NOMO-1 treated with dmso at 0.1 percent for 144 hours (cell line): ENCODE measurements at regions not wholly inside any gene's neighbourhood (a gene's known extent, or its start where the extent isn't known, plus 50 kb on each side); places are given as distances from the start of the nearest gene placed in this dataset.
"Not testable (repeated sequence)": the region's sequence is repeated elsewhere in the genome, so short reads cannot be mapped to it uniquely, and the experiment has no call there.

ENCODE experiments used
- DNase-seq: peaks from one replicate; lab custom pipeline; 2025; ENCODE audit not compliant: unreplicated experiment; lab: John Stamatoyannopoulos, UW

- DNase-seq = not testable (repeated sequence)
These were observed 51.0 kb downstream of the NPIPB11 start for GRCh38 chr16:29355339-29356059.

GRCh38 chr16:29354449-29354848 is 52.1 kb downstream of the NPIPB11 start:
- DNase-seq = not testable (repeated sequence)

DNA sequence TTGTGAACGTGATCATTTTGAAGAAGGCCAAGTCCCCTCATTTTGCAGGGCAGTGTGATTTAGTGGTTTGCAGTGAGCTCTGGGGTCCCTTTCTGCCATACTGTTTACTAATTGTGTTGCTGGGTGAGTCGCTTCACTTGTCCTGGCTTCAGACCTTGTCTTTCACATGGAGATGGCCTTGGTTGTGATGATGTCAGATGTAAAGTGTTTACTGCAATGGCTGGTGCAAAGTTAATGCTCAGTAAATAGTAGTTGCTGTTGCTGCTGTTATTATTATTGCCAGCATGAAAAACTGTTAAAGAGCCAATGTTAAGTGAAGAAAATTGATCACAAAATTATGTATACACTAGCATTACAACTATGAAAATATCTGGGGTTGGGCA is 53.9 kb downstream of the NPIPB11 start:
- DNase-seq = not testable (repeated sequence)

GRCh38 chr16:29351970-29352616 is 54.4 kb downstream of the NPIPB11 start:
- not testable (repeated sequence) for DNase-seq

DNA sequence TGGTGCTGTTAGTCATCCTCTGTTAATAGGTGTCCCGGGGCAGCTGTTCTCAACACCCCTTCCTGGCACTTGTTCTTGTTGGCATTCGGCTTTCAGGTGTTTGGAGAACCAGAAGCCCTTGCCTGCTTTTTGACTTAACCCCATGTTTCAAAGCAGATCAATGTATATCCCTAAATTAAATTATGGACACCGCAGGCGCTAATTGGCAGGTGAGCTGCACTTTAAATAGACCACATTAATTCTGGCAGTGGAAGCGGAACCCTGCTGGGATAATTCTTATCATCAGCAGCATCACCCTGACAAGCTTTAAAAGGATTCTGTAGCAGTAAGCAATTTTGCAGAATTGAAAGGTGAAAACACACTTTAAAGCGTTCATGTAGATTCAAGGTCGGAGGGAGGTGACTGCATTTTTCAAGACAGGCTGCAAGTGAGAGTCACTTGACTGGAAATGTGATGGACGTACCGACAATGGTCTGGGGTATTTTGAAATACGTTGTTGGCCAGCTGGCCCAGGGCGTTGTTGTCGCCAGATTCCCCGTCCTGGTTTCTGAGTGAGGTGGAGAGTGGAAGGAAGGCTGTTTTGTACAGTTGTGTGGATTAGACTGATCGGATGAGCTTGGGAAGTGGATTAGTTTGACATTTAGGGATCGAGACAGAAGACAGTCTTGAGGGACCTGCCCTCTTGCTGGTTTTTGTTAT is 55.1 kb downstream of the NPIPB11 start:
- DNase-seq = not testable (repeated sequence)

GRCh38 chr16:29349966-29350365 is 56.5 kb downstream of the NPIPB11 start:
- not testable (repeated sequence) for DNase-seq

GRCh38 chr16:29348748-29349147 is 57.8 kb downstream of the NPIPB11 start:
- DNase-seq = not testable (repeated sequence)

- DNase-seq = not testable (repeated sequence)
These were observed 58.3 kb downstream of the NPIPB11 start for GRCh38 chr16:29348123-29348690.

- DNase-seq = not testable (repeated sequence)
These were observed 59.5 kb downstream of the NPIPB11 start for GRCh38 chr16:29346796-29347580.

DNA sequence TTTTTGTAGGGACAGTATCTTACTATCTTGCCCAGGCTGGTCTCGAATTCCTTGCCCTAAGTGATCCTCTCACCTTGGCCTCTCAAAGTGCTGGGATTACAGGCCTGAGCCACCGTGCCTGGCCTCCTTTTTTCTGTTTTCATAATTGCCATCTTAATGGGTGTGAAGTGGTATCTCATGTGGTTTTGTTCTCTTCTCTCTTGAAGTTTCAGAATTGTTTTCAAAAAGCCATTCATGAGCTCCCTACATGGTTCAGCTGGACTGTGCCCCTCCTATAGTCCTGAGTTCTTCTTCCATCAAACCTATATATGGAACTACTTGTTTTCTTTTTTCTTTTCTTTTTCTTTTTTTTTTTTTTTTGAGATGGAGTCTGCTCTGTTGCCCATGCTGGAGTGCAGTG is 60.3 kb downstream of the NPIPB11 start:
- DNase-seq = not testable (repeated sequence)

GRCh38 chr16:29342937-29343336 is 63.6 kb downstream of the NPIPB11 start:
- DNase-seq = not testable (repeated sequence)

DNA sequence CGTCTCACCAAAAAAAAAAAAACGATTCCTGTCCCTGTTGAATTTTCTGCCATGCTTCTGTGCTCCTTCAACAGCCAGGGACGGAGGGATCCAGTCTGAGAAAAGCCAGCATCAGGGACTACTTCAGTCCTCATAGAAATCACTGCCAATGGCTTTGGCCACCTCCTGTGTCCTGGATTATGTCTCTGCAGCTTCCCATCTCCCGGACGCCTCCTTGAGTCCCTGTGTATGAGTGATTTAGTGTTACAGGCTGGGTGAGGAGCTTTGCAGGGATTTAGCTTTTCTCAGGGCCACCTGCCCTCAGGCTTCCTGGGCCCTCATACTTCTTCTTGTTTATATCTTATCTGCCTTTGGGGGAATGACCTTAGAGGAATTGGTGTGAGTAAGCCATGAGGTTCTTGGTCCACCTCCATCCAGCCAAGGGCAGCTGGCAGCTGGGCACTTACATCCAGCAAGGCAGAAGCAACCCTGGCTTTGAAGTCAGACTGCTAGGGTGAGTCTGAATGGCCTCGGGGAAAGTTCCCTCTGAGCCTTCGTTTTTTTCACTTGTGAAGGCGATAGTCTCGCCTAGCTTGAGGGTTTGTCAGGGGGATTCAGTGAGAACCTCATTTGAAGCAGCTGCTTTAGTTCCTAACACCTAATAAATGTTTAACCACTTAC is 65.6 kb downstream of the NPIPB11 start:
- not testable (repeated sequence) for DNase-seq

- not testable (repeated sequence) for DNase-seq
These were observed 66.3 kb downstream of the NPIPB11 start for GRCh38 chr16:29340235-29340634.

GRCh38 chr16:29338821-29339700 is 67.5 kb downstream of the NPIPB11 start:
- DNase-seq = not testable (repeated sequence)

DNA sequence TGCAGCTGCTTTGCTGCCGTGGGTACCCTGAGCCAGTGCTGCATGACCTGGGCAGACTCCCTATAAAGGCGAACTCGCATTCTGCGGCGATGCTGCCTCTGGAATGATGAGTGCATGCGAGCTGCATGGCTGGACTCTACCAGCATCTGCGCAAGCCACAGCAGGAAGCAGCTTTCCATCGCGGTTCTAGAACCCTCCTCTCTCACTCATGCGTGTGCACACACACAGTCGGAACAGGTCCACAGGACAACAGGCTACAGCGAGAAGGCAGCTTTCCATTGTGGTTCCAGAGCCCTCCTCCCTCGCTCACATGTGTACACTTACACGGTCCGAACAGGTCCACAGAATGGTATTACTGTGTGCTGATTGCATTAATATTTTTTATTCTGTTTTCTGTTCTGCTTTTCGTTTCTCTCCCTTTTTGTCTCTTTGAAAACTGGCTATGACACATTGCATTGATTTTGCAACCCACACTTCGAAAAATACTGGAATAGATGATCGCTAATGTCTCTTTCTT is 69.1 kb downstream of the NPIPB11 start:
- not testable (repeated sequence) for DNase-seq

GRCh38 chr16:29335549-29335846 is 71.0 kb downstream of the NPIPB11 start:
- not testable (repeated sequence) for DNase-seq

DNA sequence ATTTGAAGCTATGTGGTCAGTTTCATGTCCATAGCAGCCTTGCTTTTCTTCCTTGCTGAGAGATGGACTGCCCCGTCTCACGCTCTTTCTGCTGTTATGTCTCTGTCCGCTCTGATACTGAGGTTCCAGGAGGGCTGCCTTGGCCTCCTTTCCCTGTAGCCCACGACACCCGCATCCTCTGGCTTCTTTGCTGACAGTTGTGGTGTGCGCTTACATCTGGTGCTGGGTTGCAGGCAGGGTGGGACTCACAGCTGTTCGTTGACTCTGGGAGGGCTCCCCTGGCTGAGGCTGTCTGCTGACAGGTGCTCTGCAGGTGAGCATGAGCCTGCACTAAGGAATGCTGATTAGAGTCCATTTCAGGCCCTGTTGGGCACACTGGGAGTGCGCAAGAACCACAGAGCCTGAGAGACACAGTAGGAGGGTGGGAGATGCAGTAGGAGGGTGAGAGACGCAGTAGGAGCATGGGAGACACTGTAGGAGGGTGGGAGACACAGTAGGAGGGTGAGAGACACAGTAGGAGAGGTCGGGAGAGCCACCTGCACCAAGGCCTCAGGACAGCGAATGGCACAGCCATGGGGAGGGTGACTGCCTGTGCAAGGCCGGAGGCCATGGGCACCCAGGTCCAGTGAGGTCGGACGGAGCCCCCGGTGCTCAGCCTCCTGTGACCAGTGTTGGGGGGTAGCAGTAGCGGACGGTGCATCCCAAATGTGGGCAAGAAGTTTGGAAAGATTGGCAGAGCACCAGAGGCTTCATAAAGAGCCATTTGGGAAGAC is 71.5 kb downstream of the NPIPB11 start:
- not testable (repeated sequence) for DNase-seq

GRCh38 chr16:29333492-29334097 is 72.9 kb downstream of the NPIPB11 start:
- not testable (repeated sequence) for DNase-seq
